ENCODE measurements at regions not wholly inside any gene's neighbourhood (a gene's known extent, or its start where the extent isn't known, plus 50 kb on each side); places are given as distances from the start of the nearest gene placed in this dataset.

DNA sequence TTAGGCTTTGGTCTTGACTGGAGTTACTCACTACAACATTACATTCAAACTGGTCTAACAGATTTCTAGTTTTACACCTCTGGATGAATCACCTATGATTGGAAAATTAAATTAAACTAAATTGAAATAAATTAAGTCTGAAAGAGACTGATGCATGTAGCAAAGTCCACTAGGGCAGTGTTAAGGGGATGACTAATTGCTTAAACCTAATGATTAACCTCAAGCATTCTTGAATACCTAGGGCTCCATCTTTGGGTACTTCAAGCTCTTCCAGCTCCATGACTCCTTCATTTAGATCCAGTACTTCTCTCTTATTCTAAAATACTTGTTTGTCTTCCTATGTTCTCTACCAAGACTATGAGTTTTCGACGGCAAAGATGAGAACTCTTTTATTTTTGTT lies 86.8 kb downstream of the SH2D1A start:
- H3K27me3 ChIP-seq (ENCODE audit: insufficient read depth, low read length), result no peaks in the 10 kb centered on the region
- H3K9me2 ChIP-seq (ENCODE audit: insufficient read depth), result no peaks in the 10 kb centered on the region
- H3K9ac ChIP-seq (ENCODE audit: low read length), result no peak overlapping the region
- ATAC-seq (no peak), DNase-seq (ENCODE audit: low read depth, low spot score) (no peak)
- ChIA-PET POLR2A (no interaction called here), CTCF (no interaction called here), RAD21 (ENCODE audit: low non-redundant PET in 1 of 2, low total read pairs in 2 of 2, uncharacterized antibody in 2 of 2, unreplicated experiment in 2 of 2) (no interaction called here)
- no peak for TF ChIP-seq ZFX (IDR thresholded peaks at IDR 0.05)
- TF ChIP-seq SIN3A (IDR thresholded peaks at IDR 0.05; ENCODE audit: low read depth), result no peak
- no peak for TF ChIP-seq ZBTB33 (IDR thresholded peaks at IDR 0.05; ENCODE audit: extremely low read depth, insufficient replicate concordance, low read length)
- no peak for TF ChIP-seq CTCF (IDR thresholded peaks at IDR 0.05 in 2 of 3, conservative IDR thresholded peaks at IDR 0.05 in 1 of 3; ENCODE audit: borderline replicate concordance in 1 of 3, insufficient read depth in 1 of 3, low read depth in 2 of 3, low read length in 2 of 3)
- TF ChIP-seq POLR2AphosphoS5 (IDR thresholded peaks at IDR 0.05; ENCODE audit: low read depth, low read length), result no peak
- TF ChIP-seq ELF1 (IDR thresholded peaks at IDR 0.05; ENCODE audit: borderline replicate concordance, low read depth), result no peak
- no peak for TF ChIP-seq REST (IDR thresholded peaks at IDR 0.05; ENCODE audit: low read depth)
- TF ChIP-seq SRF (IDR thresholded peaks at IDR 0.05; ENCODE audit: low read depth), result no peak
- TF ChIP-seq SP1 (IDR thresholded peaks at IDR 0.05; ENCODE audit: low read depth), result no peak
- TF ChIP-seq CBX3 (IDR thresholded peaks at IDR 0.05; ENCODE audit: low read depth), result no peak
- no peak for TF ChIP-seq TCF7L2 (IDR thresholded peaks at IDR 0.05; ENCODE audit: borderline replicate concordance, extremely low read depth, insufficient read depth, insufficient read length)
- TF ChIP-seq ATF3 (IDR thresholded peaks at IDR 0.05), result no peak
- no peak for TF ChIP-seq EZH2phosphoT487 (IDR thresholded peaks at IDR 0.05; ENCODE audit: borderline replicate concordance)
- TF ChIP-seq CEBPB (IDR thresholded peaks at IDR 0.05; ENCODE audit: low read depth), result no peak
- TF ChIP-seq JUND (IDR thresholded peaks at IDR 0.05), result no peak
- TF ChIP-seq ZNF274 (IDR thresholded peaks at IDR 0.05; ENCODE audit: low read depth, low read length), result no peak
- H3K4me3 ChIP-seq (replicated peaks in 1 of 2; ENCODE audit: low read depth in 1 of 2, low read length in 2 of 2), result no peak overlapping the region
- H4K20me1 ChIP-seq (ENCODE audit: insufficient read depth), result no peaks in the 10 kb centered on the region
- H3K27ac ChIP-seq (ENCODE audit: low read depth, low read length), result no peak overlapping the region
- intact Hi-C loops (cut with micrococcal nuclease), result no loop called here
- no peaks in the 10 kb centered on the region for H3K4me1 ChIP-seq (ENCODE audit: control insufficient read depth in 1 of 2, insufficient read depth in 2 of 2, low read length in 2 of 2)
- no peaks in the 10 kb centered on the region for H3K79me2 ChIP-seq (ENCODE audit: insufficient read depth, low read length)
- H2AFZ ChIP-seq (ENCODE audit: low read depth, low read length, poor library complexity, severe bottlenecking), result no peak overlapping the region
- H3K4me2 ChIP-seq (ENCODE audit: low read length), result no peak overlapping the region
- H3K36me3 ChIP-seq (ENCODE audit: control insufficient read depth in 1 of 2, insufficient read depth in 2 of 2, low read length in 2 of 2), result no peaks in the 10 kb centered on the region
- no TSS peak for BruUV-seq (replicated peaks)
- H3K9me3 ChIP-seq (ENCODE audit: control insufficient read depth in 1 of 2, insufficient read depth in 1 of 2, low read depth in 1 of 2, low read length in 2 of 2), result no peaks in the 10 kb centered on the region

Data from HCT116 (cell line).